IMR-90 (cell line): ENCODE measurements at regions not wholly inside any gene's neighbourhood (a gene's known extent, or its start where the extent isn't known, plus 50 kb on each side); places are given as distances from the start of the nearest gene placed in this dataset.

Experiments
- ATAC-seq: fragments of 200-7000 bp; cut with Tn5 transposase; 2 replicates; pipeline ENCODE4 v1.9.1; 2020; ENCODE audit warnings: low read depth, mild to moderate bottlenecking, moderate library complexity
- BruUV-seq: library from RNA; stranded (reverse); fragments of 400-500 nt; replicated peaks from 2 replicates; lab custom pipeline; 2021; lab: Mats Ljungman, UMichigan
- CTCF ChIA-PET: fragments of 300-600 bp; formaldehyde crosslinking; extraction: SDS; loops from one replicate; lab custom pipeline; 2021; ENCODE audit warnings: antibody characterized with exemption; lab: Yijun Ruan, JAX
- POLR2A ChIA-PET: fragments of 300-600 bp; sonication (Branson Sonifier 250); formaldehyde crosslinking; loops from one replicate; lab custom pipeline; 2022; ENCODE audit warnings: antibody characterized with exemption; ENCODE audit not compliant: unreplicated experiment; lab: Charles Lee
- DNase-seq: peaks from one replicate; pipeline ENCODE4 v3.0.0; 2013
- H2AFZ ChIP-seq: replicated peaks from 2 replicates; pipeline ENCODE3; 2013; ENCODE audit warnings: low read length, mild to moderate bottlenecking; ENCODE audit not compliant: poor library complexity
- H2AK5ac ChIP-seq: 2 replicates; pipeline ENCODE4 v1.6.1; 2013; ENCODE audit warnings: low read depth, low read length, inconsistent platforms
- H2AK9ac ChIP-seq: replicated peaks from 2 replicates; pipeline ENCODE3; 2013; ENCODE audit warnings: mild to moderate bottlenecking, low read depth, low read length, moderate library complexity; ENCODE audit not compliant: poor library complexity
- H2BK120ac ChIP-seq: 2 replicates; pipeline ENCODE4 v1.6.1; 2013; ENCODE audit warnings: low read depth, low read length, inconsistent platforms
- H2BK15ac ChIP-seq: 3 replicates; pipeline ENCODE4 v1.6.1; 2013; ENCODE audit warnings: low read depth, low read length, inconsistent platforms
- H2BK20ac ChIP-seq: 2 replicates; pipeline ENCODE4 v1.6.1; 2013; ENCODE audit warnings: low read depth, mild to moderate bottlenecking, inconsistent platforms, low read length, moderate library complexity
- H2BK5ac ChIP-seq: 2 replicates; pipeline ENCODE4 v1.6.1; 2013; ENCODE audit warnings: mild to moderate bottlenecking, low read depth, low read length, inconsistent platforms; ENCODE audit not compliant: poor library complexity, severe bottlenecking
- H3K14ac ChIP-seq: replicated peaks from 2 replicates; pipeline ENCODE4 v1.6.1; 2013; ENCODE audit warnings: low read depth, low read length, inconsistent platforms
- H3K18ac ChIP-seq: 2 replicates; pipeline ENCODE4 v1.6.1; 2013; ENCODE audit warnings: low read depth, low read length, control low read depth
- H3K23ac ChIP-seq: 2 replicates; pipeline ENCODE4 v1.6.1; 2013; ENCODE audit warnings: low read depth, low read length, inconsistent platforms
- H3K27ac ChIP-seq: 2 replicates; pipeline ENCODE4 v1.5.1; 2013; ENCODE audit warnings: mild to moderate bottlenecking, control low read depth, low read length; ENCODE audit not compliant: insufficient read depth
- H3K27me3 ChIP-seq: 2 replicates; pipeline ENCODE4 v1.6.1; 2013; ENCODE audit warnings: low read length; ENCODE audit not compliant: control insufficient read depth, insufficient read depth
- H3K36me3 ChIP-seq: 2 replicates; pipeline ENCODE4 v1.6.1; 2013; ENCODE audit warnings: low read length, mixed read lengths; ENCODE audit not compliant: control insufficient read depth, insufficient read depth
- H3K4ac ChIP-seq: 2 replicates; pipeline ENCODE4 v1.6.1; 2013; ENCODE audit warnings: low read depth, low read length, inconsistent platforms
- H3K4me1 ChIP-seq: 2 replicates; pipeline ENCODE4 v1.6.1; 2013; ENCODE audit warnings: low read length, mixed read lengths; ENCODE audit not compliant: control insufficient read depth, insufficient read depth
- H3K4me2 ChIP-seq: 2 replicates; pipeline ENCODE4 v1.6.1; 2013; ENCODE audit warnings: low read depth, mild to moderate bottlenecking, control low read depth, low read length, moderate library complexity
- H3K4me3 ChIP-seq: 2 replicates; pipeline ENCODE4 v1.5.1; 2013; ENCODE audit warnings: low read depth, mild to moderate bottlenecking, control low read depth, low read length, moderate library complexity; ENCODE audit not compliant: insufficient read depth
- H3K56ac ChIP-seq: 2 replicates; pipeline ENCODE4 v1.6.1; 2013; ENCODE audit warnings: low read length, inconsistent platforms; ENCODE audit not compliant: insufficient read depth; ENCODE audit errors: extremely low read depth
- H3K79me1 ChIP-seq, 2 experiments: 2 replicates each; pipeline ENCODE4 v1.6.1; 2013; ENCODE audit warnings: low read length in 2 of 2, inconsistent platforms in 1 of 2, low read depth in 1 of 2
- H3K9ac ChIP-seq: 2 replicates; pipeline ENCODE4 v1.6.1; 2013; ENCODE audit warnings: low read depth, low read length, control low read depth
- H3K9me1 ChIP-seq: 2 replicates; pipeline ENCODE4 v1.6.1; 2013; ENCODE audit warnings: low read length, inconsistent platforms; ENCODE audit not compliant: insufficient read depth
- H3K9me3 ChIP-seq: 2 replicates; pipeline ENCODE4 v1.6.1; 2013; ENCODE audit warnings: low read length; ENCODE audit not compliant: control insufficient read depth, insufficient read depth
- H4K20me1 ChIP-seq: 2 replicates; pipeline ENCODE4 v1.6.1; 2013; ENCODE audit warnings: low read length, inconsistent platforms; ENCODE audit not compliant: insufficient read depth
- H4K5ac ChIP-seq: 2 replicates; pipeline ENCODE4 v1.6.1; 2013; ENCODE audit warnings: mild to moderate bottlenecking, low read depth, low read length, control low read depth
- H4K8ac ChIP-seq, 2 experiments: 2 replicates each; pipeline ENCODE4 v1.6.1; 2013; ENCODE audit warnings: low read depth in 2 of 2, low read length in 2 of 2, control low read depth in 1 of 2, inconsistent platforms in 1 of 2
- H4K91ac ChIP-seq: 2 replicates; pipeline ENCODE4 v1.6.1; 2013; ENCODE audit warnings: low read depth, low read length, inconsistent platforms; ENCODE audit not compliant: insufficient read depth
- BHLHE40 ChIP-seq: fragments of 150-350 bp; IDR thresholded peaks from 2 replicates; pipeline ENCODE4 v1.6.1; 2016; ENCODE audit warnings: mild to moderate bottlenecking, low read depth, low read length
- CHD1 ChIP-seq: IDR thresholded peaks from 2 replicates; pipeline ENCODE4 v1.6.1; 2012; ENCODE audit warnings: low read depth, low read length, improper control_type of control experiment
- FOS ChIP-seq: fragments of 150-350 bp; IDR thresholded peaks from 2 replicates; pipeline ENCODE4 v1.6.1; 2016; ENCODE audit warnings: low read depth, low read length
- MAFK ChIP-seq: IDR thresholded peaks from 2 replicates; pipeline ENCODE4 v1.6.1; 2012; ENCODE audit warnings: low read depth, low read length, improper control_type of control experiment
- MXI1 ChIP-seq: IDR thresholded peaks from 2 replicates; pipeline ENCODE4 v1.6.1; 2012; ENCODE audit warnings: low read depth, mild to moderate bottlenecking, low read length, moderate library complexity, borderline replicate concordance
- POLR2A ChIP-seq: IDR thresholded peaks from 2 replicates; pipeline ENCODE4 v1.6.1; 2012; ENCODE audit warnings: mild to moderate bottlenecking, low read depth, low read length
- RAD21 ChIP-seq: IDR thresholded peaks from 2 replicates; pipeline ENCODE4 v1.6.1; 2012; ENCODE audit warnings: low read length, improper control_type of control experiment
- RFX5 ChIP-seq: IDR thresholded peaks from 2 replicates; pipeline ENCODE4 v1.8.0; 2012; ENCODE audit warnings: low read depth, mild to moderate bottlenecking, low read length, moderate library complexity
- WGBS, 2 experiments: methylation state at CpG; one replicate each; pipeline versions ENCODE4 v1.1.5 to v1.1.7; 2013; ENCODE audit warnings: missing lambda C conversion rate in 2 of 2; ENCODE audit not compliant: insufficient read length in 1 of 2; ENCODE audit errors: extremely low coverage in 2 of 2; 5-methylcytosine and 5-hydroxymethylcytosine counted together
- dilution Hi-C: fragments of 300-500 bp; cut with HindIII; formaldehyde crosslinking; loops from one replicate; pipeline ENCODE4 v1.14.3; 2018; ENCODE audit warnings: low sequenced_read_pairs; ENCODE audit not compliant: unreplicated experiment
- in situ Hi-C: fragments of 300-500 bp; cut with MboI; formaldehyde crosslinking; loops from 3 replicates; pipeline ENCODE4 v1.14.3; 2019; ENCODE audit warnings: low sequenced_read_pairs, inconsistent platforms, mixed read lengths
- intact Hi-C: fragments of 100-400 bp; cut with micrococcal nuclease; formaldehyde crosslinking; loops from 2 replicates; pipeline ENCODE4 v1.10.0; 2022

GRCh38 chr12:98058838-98059237 lies 456.6 kb upstream of the TMPO start:
- in situ Hi-C loops: no loop called here

More at GRCh38 chr12:98058838-98059237, 456.6 kb upstream of the TMPO start:
- Histone ChIP-seq H2BK5ac (no peak overlapping the region), H3K18ac (no peak overlapping the region), H4K5ac (no peak overlapping the region), H3K4ac (no peak overlapping the region), H3K14ac (no peak overlapping the region), H4K8ac (no peak overlapping the region), H3K27me3 (no peaks in the 10 kb centered on the region), H3K27ac (no peak overlapping the region), H3K56ac (no peak overlapping the region), H3K36me3 (no peaks in the 10 kb centered on the region), H2AK9ac (no peak overlapping the region), H3K9me3 (peaks cover 8% of the 10 kb centered on the region; the same call in 1 of the 2 replicates), H3K9me1 (no peaks in the 10 kb centered on the region), H3K4me2 (no peak overlapping the region), H2BK15ac (no peak overlapping the region), H2AK5ac (no peak overlapping the region), H2BK120ac (no peak overlapping the region), H2BK20ac (no peak overlapping the region), H2AFZ (no peak overlapping the region), H4K91ac (no peak overlapping the region), H3K4me3 (no peak overlapping the region), H4K20me1 (no peaks in the 10 kb centered on the region), H3K79me1 (no peaks in the 10 kb centered on the region), H3K4me1 (no peaks in the 10 kb centered on the region), H3K9ac (no peak overlapping the region), H3K23ac (no peak overlapping the region)
- ChIA-PET POLR2A (no interaction called here), CTCF (no interaction called here)
- no peak for ATAC-seq
- no peak for DNase-seq
- BruUV-seq: no TSS peak
- intact Hi-C loops: no loop called here
- WGBS, 2 experiments: no CpG with 5 or more reads among the region's 3 CpGs
- TF ChIP-seq POLR2A (no peak), RAD21 (no peak), MXI1 (no peak), FOS (no peak), MAFK (no peak), CHD1 (no peak), RFX5 (no peak), BHLHE40 (no peak)
- dilution Hi-C loops: no loop called here
